ENCODE measurements at regions not wholly inside any gene's neighbourhood (a gene's known extent, or its start where the extent isn't known, plus 50 kb on each side); places are given as distances from the start of the nearest gene placed in this dataset.

- DNase-seq: no peak
- Histone ChIP-seq H3K27me3 (no peaks in the 10 kb centered on the region), H3K36me3 (ENCODE audit: low read depth, missing control alignments) (no peaks in the 10 kb centered on the region), H3K27ac (no peak overlapping the region), H3K9me3 (no peaks in the 10 kb centered on the region), H3K4me1 (no peaks in the 10 kb centered on the region), H3K4me3 (no peak overlapping the region)
- intact Hi-C loops (cut with DNase I; ENCODE audit: low total_unique reads): no loop called here
- WGBS, 2 donors: 91 to 94% methylated on average over 5 to 8 of the region's 8 CpGs
- no peak for TF ChIP-seq POLR2A (IDR thresholded peaks at IDR 0.05)
- TF ChIP-seq, protein P1, sequence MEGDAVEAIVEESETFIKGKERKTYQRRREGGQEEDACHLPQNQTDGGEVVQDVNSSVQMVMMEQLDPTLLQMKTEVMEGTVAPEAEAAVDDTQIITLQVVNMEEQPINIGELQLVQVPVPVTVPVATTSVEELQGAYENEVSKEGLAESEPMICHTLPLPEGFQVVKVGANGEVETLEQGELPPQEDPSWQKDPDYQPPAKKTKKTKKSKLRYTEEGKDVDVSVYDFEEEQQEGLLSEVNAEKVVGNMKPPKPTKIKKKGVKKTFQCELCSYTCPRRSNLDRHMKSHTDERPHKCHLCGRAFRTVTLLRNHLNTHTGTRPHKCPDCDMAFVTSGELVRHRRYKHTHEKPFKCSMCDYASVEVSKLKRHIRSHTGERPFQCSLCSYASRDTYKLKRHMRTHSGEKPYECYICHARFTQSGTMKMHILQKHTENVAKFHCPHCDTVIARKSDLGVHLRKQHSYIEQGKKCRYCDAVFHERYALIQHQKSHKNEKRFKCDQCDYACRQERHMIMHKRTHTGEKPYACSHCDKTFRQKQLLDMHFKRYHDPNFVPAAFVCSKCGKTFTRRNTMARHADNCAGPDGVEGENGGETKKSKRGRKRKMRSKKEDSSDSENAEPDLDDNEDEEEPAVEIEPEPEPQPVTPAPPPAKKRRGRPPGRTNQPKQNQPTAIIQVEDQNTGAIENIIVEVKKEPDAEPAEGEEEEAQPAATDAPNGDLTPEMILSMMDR (IDR thresholded peaks at IDR 0.05): no peak
These were observed 129.9 kb downstream of the KLF13 start for GRCh38 chr15:31456354-31457060.

DNA sequence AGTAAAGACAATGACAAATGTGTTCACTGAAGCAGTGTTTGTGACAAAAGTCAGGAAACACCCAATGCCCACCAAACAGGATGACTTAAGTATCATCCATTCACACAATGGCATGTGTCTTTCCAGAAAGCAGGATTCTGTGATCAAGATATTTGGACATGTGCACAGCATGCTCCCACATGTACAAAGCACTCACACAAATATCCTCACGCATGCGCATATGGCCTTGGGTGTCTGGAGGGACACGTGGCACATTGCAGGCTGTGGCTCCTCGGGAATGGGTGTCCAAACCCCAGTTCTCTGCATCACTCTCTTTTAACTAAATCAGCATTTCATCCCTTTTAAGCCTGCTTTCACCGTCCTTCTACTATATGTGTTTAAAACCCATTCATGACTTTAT, 130.5 kb downstream of the KLF13 start:
- no peak overlapping the region for H3K27ac ChIP-seq
- no peak overlapping the region for H3K4me3 ChIP-seq
- no peaks in the 10 kb centered on the region for H3K9me3 ChIP-seq
- H3K4me1 ChIP-seq: no peaks in the 10 kb centered on the region
- WGBS, 2 donors: 39 to 74% methylated on average over 5 of the region's 5 CpGs
- no peak for DNase-seq
- intact Hi-C loops (cut with DNase I; ENCODE audit: low total_unique reads): no loop called here
- TF ChIP-seq, protein P1 (IDR thresholded peaks at IDR 0.05): no peak
- no peak for TF ChIP-seq POLR2A (IDR thresholded peaks at IDR 0.05)
- H3K36me3 ChIP-seq (ENCODE audit: low read depth, missing control alignments): no peaks in the 10 kb centered on the region
- H3K27me3 ChIP-seq: no peaks in the 10 kb centered on the region

DNA sequence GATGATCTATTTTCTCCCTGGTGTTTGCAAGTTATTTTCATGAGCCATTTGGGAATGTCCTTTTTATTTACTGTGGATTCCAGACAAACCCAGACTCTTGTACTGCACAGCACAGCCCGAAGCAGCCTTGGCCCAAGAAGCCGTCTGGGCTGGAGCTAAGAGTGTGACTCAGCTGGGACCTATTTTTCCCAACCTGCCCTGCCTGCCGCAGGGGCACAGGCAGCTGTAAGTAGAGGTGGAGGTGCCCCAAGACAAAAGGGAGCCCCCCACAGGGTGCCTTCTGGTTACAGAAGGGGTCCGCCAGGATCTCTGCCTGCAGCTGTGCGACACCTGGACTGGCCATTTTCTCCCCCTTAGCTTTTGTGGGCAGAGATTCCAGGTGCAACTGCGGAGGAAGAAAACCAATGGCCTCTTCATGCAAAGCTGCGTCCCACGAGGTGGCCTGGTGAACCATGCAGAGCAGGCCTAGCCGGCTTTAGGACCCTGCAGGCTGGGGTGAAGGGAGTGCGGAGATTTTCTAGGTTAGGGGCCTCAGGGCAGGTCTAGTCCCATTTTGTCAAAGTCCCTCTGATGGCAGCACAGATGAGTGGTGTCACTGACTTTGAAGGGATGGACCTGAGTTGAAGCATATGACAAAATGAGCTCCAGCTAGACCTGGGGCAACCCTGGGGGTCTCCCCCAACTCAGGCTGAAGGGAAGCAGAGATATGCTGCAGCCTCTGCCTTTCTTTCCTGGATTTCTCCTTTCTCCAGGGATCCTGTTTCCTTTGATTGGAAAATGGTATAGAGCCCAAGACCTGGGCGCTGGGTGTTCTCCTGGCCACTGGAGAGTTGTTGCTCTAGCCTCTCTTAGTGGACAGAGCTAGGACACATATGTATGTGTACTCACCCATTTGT, 131.2 kb downstream of the KLF13 start:
- no peak for TF ChIP-seq POLR2A (IDR thresholded peaks at IDR 0.05)
- TF ChIP-seq, protein P1 (IDR thresholded peaks at IDR 0.05): no peak
- 61 to 73% methylated on average over 7 to 11 of the region's 11 CpGs for WGBS, 2 donors

GRCh38 chr15:31458596-31459399, 132.2 kb downstream of the KLF13 start:
- 55 to 74% methylated on average over 9 of the region's 9 CpGs for WGBS, 2 donors
- intact Hi-C loops (cut with DNase I; ENCODE audit: low total_unique reads): no loop called here
- Histone ChIP-seq H3K27me3 (no peaks in the 10 kb centered on the region), H3K9me3 (no peaks in the 10 kb centered on the region), H3K4me1 (no peaks in the 10 kb centered on the region), H3K27ac (no peak overlapping the region), H3K36me3 (ENCODE audit: low read depth, missing control alignments) (no peaks in the 10 kb centered on the region), H3K4me3 (no peak overlapping the region)
- TF ChIP-seq POLR2A (IDR thresholded peaks at IDR 0.05): no peak
- TF ChIP-seq, protein P1 (IDR thresholded peaks at IDR 0.05): no peak
- DNase-seq: no peak

More for the DNA sequence above, 131.2 kb downstream of the KLF13 start:
- no peaks in the 10 kb centered on the region for H3K9me3 ChIP-seq
- no peaks in the 10 kb centered on the region for H3K27me3 ChIP-seq
- no peaks in the 10 kb centered on the region for H3K36me3 ChIP-seq (ENCODE audit: low read depth, missing control alignments)
- no peak for DNase-seq
- intact Hi-C loops (cut with DNase I; ENCODE audit: low total_unique reads): no loop called here
- H3K4me3 ChIP-seq: no peak overlapping the region
- no peak overlapping the region for H3K27ac ChIP-seq
- no peaks in the 10 kb centered on the region for H3K4me1 ChIP-seq

All from testis (tissue), 2 donors.